ENCODE measurements at regions not wholly inside any gene's neighbourhood (a gene's known extent, or its start where the extent isn't known, plus 50 kb on each side); places are given as distances from the start of the nearest gene placed in this dataset.
"Not testable (repeated sequence)": the region's sequence is repeated elsewhere in the genome, so short reads cannot be mapped to it uniquely, and the experiment has no call there.

GRCh38 chr14:105894978-105895881, 368.8 kb downstream of the TMEM121 start:
- Histone ChIP-seq H3K4me3 (ENCODE audit: low read length) (no peak overlapping the region), H3K27me3 (ENCODE audit: control insufficient read depth, insufficient read depth, low read length) (no peaks in the 10 kb centered on the region), H3K4me1 (ENCODE audit: control insufficient read depth, insufficient read depth, low read length) (no peaks in the 10 kb centered on the region), H3K9ac (ENCODE audit: low read length) (no peak overlapping the region), H3K36me3 (ENCODE audit: control insufficient read depth, insufficient read depth, low read length) (no peaks in the 10 kb centered on the region), H3K9me3 (ENCODE audit: control insufficient read depth, low read length) (no peaks in the 10 kb centered on the region)

- not testable (repeated sequence) for H3K9me3 ChIP-seq (ENCODE audit: control insufficient read depth, low read length); H3K9ac ChIP-seq (ENCODE audit: low read length); H3K36me3 ChIP-seq (ENCODE audit: control insufficient read depth, insufficient read depth, low read length); H3K4me1 ChIP-seq (ENCODE audit: control insufficient read depth, insufficient read depth, low read length); H3K4me3 ChIP-seq (ENCODE audit: low read length); H3K27me3 ChIP-seq (ENCODE audit: control insufficient read depth, insufficient read depth, low read length)
These were observed 369.8 kb downstream of the TMEM121 start for GRCh38 chr14:105896206-105896605.

- H3K9ac ChIP-seq (ENCODE audit: low read length); H3K4me3 ChIP-seq (ENCODE audit: low read length); H3K36me3 ChIP-seq (ENCODE audit: control insufficient read depth, insufficient read depth, low read length); H3K27me3 ChIP-seq (ENCODE audit: control insufficient read depth, insufficient read depth, low read length); H3K4me1 ChIP-seq (ENCODE audit: control insufficient read depth, insufficient read depth, low read length); H3K9me3 ChIP-seq (ENCODE audit: control insufficient read depth, low read length): not testable (repeated sequence)
These were observed 370.8 kb downstream of the TMEM121 start for GRCh38 chr14:105896961-105897724.

GRCh38 chr14:105897725-105898113, 371.3 kb downstream of the TMEM121 start:
- Histone ChIP-seq H3K4me3 (ENCODE audit: low read length) (no peak overlapping the region), H3K4me1 (ENCODE audit: control insufficient read depth, insufficient read depth, low read length) (no peaks in the 10 kb centered on the region), H3K9ac (ENCODE audit: low read length) (no peak overlapping the region), H3K36me3 (ENCODE audit: control insufficient read depth, insufficient read depth, low read length) (no peaks in the 10 kb centered on the region), H3K9me3 (ENCODE audit: control insufficient read depth, low read length) (no peaks in the 10 kb centered on the region), H3K27me3 (ENCODE audit: control insufficient read depth, insufficient read depth, low read length) (no peaks in the 10 kb centered on the region)

GRCh38 chr14:105898482-105899010, 372.2 kb downstream of the TMEM121 start:
- Histone ChIP-seq H3K27me3 (ENCODE audit: control insufficient read depth, insufficient read depth, low read length) (no peaks in the 10 kb centered on the region), H3K36me3 (ENCODE audit: control insufficient read depth, insufficient read depth, low read length) (no peaks in the 10 kb centered on the region), H3K9me3 (ENCODE audit: control insufficient read depth, low read length) (no peaks in the 10 kb centered on the region), H3K4me3 (ENCODE audit: low read length) (no peak overlapping the region), H3K4me1 (ENCODE audit: control insufficient read depth, insufficient read depth, low read length) (no peaks in the 10 kb centered on the region), H3K9ac (ENCODE audit: low read length) (no peak overlapping the region)

GRCh38 chr14:105899071-105899641, 372.8 kb downstream of the TMEM121 start:
- H3K27me3 ChIP-seq (ENCODE audit: control insufficient read depth, insufficient read depth, low read length), result no peaks in the 10 kb centered on the region
- no peaks in the 10 kb centered on the region for H3K9me3 ChIP-seq (ENCODE audit: control insufficient read depth, low read length)
- H3K36me3 ChIP-seq (ENCODE audit: control insufficient read depth, insufficient read depth, low read length), result no peaks in the 10 kb centered on the region
- no peak overlapping the region for H3K9ac ChIP-seq (ENCODE audit: low read length)
- no peak overlapping the region for H3K4me3 ChIP-seq (ENCODE audit: low read length)
- no peaks in the 10 kb centered on the region for H3K4me1 ChIP-seq (ENCODE audit: control insufficient read depth, insufficient read depth, low read length)

GRCh38 chr14:105899657-105900397, 373.4 kb downstream of the TMEM121 start:
- Histone ChIP-seq H3K9me3 (ENCODE audit: control insufficient read depth, low read length) (no peaks in the 10 kb centered on the region), H3K4me3 (ENCODE audit: low read length) (no peak overlapping the region), H3K9ac (ENCODE audit: low read length) (no peak overlapping the region), H3K27me3 (ENCODE audit: control insufficient read depth, insufficient read depth, low read length) (no peaks in the 10 kb centered on the region), H3K4me1 (ENCODE audit: control insufficient read depth, insufficient read depth, low read length) (no peaks in the 10 kb centered on the region), H3K36me3 (ENCODE audit: control insufficient read depth, insufficient read depth, low read length) (no peaks in the 10 kb centered on the region)

GRCh38 chr14:105900398-105901160, 374.2 kb downstream of the TMEM121 start:
- H3K4me1 ChIP-seq (ENCODE audit: control insufficient read depth, insufficient read depth, low read length), result no peaks in the 10 kb centered on the region
- no peak overlapping the region for H3K9ac ChIP-seq (ENCODE audit: low read length)
- H3K36me3 ChIP-seq (ENCODE audit: control insufficient read depth, insufficient read depth, low read length), result no peaks in the 10 kb centered on the region
- no peak overlapping the region for H3K4me3 ChIP-seq (ENCODE audit: low read length)
- no peaks in the 10 kb centered on the region for H3K9me3 ChIP-seq (ENCODE audit: control insufficient read depth, low read length)
- no peaks in the 10 kb centered on the region for H3K27me3 ChIP-seq (ENCODE audit: control insufficient read depth, insufficient read depth, low read length)

GRCh38 chr14:105901226-105901625, 374.8 kb downstream of the TMEM121 start:
- no peaks in the 10 kb centered on the region for H3K9me3 ChIP-seq (ENCODE audit: control insufficient read depth, low read length)
- H3K4me1 ChIP-seq (ENCODE audit: control insufficient read depth, insufficient read depth, low read length), result no peaks in the 10 kb centered on the region
- H3K36me3 ChIP-seq (ENCODE audit: control insufficient read depth, insufficient read depth, low read length), result no peaks in the 10 kb centered on the region
- H3K4me3 ChIP-seq (ENCODE audit: low read length), result no peak overlapping the region
- H3K27me3 ChIP-seq (ENCODE audit: control insufficient read depth, insufficient read depth, low read length), result no peaks in the 10 kb centered on the region
- no peak overlapping the region for H3K9ac ChIP-seq (ENCODE audit: low read length)

- Histone ChIP-seq H3K4me1 (ENCODE audit: control insufficient read depth, insufficient read depth, low read length) (no peaks in the 10 kb centered on the region), H3K9ac (ENCODE audit: low read length) (no peak overlapping the region), H3K36me3 (ENCODE audit: control insufficient read depth, insufficient read depth, low read length) (no peaks in the 10 kb centered on the region), H3K27me3 (ENCODE audit: control insufficient read depth, insufficient read depth, low read length) (no peaks in the 10 kb centered on the region), H3K9me3 (ENCODE audit: control insufficient read depth, low read length) (no peaks in the 10 kb centered on the region), H3K4me3 (ENCODE audit: low read length) (no peak overlapping the region)
These were observed 375.9 kb downstream of the TMEM121 start for GRCh38 chr14:105902131-105902898.

GRCh38 chr14:105902899-105903165, 376.4 kb downstream of the TMEM121 start:
- H3K4me1 ChIP-seq (ENCODE audit: control insufficient read depth, insufficient read depth, low read length); H3K9ac ChIP-seq (ENCODE audit: low read length); H3K9me3 ChIP-seq (ENCODE audit: control insufficient read depth, low read length); H3K27me3 ChIP-seq (ENCODE audit: control insufficient read depth, insufficient read depth, low read length); H3K36me3 ChIP-seq (ENCODE audit: control insufficient read depth, insufficient read depth, low read length); H3K4me3 ChIP-seq (ENCODE audit: low read length): not testable (repeated sequence)
